ENCODE measurements at regions not wholly inside any gene's neighbourhood (a gene's known extent, or its start where the extent isn't known, plus 50 kb on each side); places are given as distances from the start of the nearest gene placed in this dataset.

DNA sequence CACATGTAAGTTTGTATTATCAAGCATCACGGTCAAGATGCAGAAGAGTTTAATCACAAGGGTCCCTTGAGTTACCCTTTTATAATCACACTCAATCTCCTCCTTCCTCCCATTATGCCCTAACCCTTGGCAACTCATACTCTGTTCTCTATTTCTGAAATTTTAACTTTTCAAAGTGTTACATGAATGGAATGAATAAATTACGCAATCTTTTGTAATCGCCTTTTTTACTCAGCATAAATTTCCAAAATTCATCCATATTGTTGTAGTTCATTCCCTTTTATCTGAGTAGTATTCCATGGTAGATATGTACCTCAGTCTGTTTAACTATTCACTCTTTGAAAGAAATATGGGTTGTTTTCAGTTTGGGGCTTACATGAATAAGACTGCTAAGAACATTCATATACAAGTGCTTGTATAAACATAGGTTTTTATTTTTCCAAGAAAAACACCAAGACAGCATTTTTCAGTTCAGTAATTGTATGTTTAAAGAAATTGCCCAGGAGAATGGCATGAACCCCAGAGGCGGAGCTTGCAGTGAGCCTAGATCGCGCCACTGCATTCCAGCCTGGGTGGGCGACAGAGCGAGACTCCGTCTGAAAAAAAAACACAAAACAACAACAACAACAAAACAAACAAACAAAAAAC, 430.9 kb upstream of the KCNH7 start:
- intact Hi-C loops (cut with micrococcal nuclease): no loop called here
- no peaks in the 10 kb centered on the region for H3K4me1 Mint-ChIP-seq (ENCODE audit: low read depth)
- H3K36me3 Mint-ChIP-seq (ENCODE audit: low read depth): no peaks in the 10 kb centered on the region
- H3K27ac Mint-ChIP-seq: no peak overlapping the region
- DNase-seq (ENCODE audit: low spot score): no peak
- H3K9me3 Mint-ChIP-seq: peaks cover 38% of the 10 kb centered on the region
- H3K4me3 Mint-ChIP-seq (ENCODE audit: low read depth): no peak overlapping the region
- H3K27me3 Mint-ChIP-seq (ENCODE audit: low read depth): no peaks in the 10 kb centered on the region

DNA sequence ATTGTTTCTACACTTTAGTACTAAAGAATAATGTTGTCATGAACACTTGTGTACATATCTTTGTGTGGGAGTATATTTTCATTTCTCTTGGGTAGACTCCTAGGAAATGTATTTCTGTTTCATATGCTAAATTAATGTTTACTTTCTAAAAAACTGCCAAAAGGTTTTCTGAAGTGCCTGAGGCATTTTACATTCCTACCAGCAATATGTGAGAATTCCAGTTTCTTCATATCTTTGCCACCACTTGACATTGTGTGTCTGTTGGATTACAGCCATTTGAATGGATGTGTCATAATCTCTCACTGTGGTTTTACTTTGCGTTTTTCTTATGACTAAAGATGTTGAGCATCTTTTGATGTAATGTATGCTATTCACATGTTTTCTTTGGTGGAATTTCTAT, 428.2 kb upstream of the KCNH7 start:
- no peaks in the 10 kb centered on the region for H3K36me3 Mint-ChIP-seq (ENCODE audit: low read depth)
- no peaks in the 10 kb centered on the region for H3K4me1 Mint-ChIP-seq (ENCODE audit: low read depth)
- peaks cover 14% of the 10 kb centered on the region for H3K9me3 Mint-ChIP-seq
- no peak overlapping the region for H3K4me3 Mint-ChIP-seq (ENCODE audit: low read depth)
- intact Hi-C loops (cut with micrococcal nuclease): no loop called here
- H3K27me3 Mint-ChIP-seq (ENCODE audit: low read depth): no peaks in the 10 kb centered on the region
- no peak overlapping the region for H3K27ac Mint-ChIP-seq
- DNase-seq (ENCODE audit: low spot score): no peak

DNA sequence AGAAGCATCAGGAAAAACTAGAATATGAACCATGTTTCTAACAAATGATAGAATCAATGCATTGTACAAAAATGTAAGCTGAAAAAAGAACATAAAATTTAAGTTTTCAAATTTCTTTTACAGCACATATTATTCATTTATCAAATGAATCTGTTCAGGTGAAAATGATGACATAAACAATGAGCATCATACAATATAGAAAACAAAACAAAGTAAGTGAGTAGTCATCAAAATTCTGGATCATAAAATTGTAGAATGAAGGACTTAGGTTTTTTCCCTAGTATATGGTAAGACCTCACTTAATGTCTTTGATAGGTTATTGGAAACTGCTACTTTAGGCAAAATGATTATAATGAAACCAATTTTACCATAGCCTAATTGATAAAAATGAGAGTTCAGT, 427.0 kb upstream of the KCNH7 start:
- no peak for DNase-seq (ENCODE audit: low spot score)
- Mint-ChIP-seq H3K36me3 (ENCODE audit: low read depth) (no peaks in the 10 kb centered on the region), H3K9me3 (peaks cover 13% of the 10 kb centered on the region), H3K27me3 (ENCODE audit: low read depth) (no peaks in the 10 kb centered on the region), H3K4me3 (ENCODE audit: low read depth) (no peak overlapping the region), H3K27ac (no peak overlapping the region), H3K4me1 (ENCODE audit: low read depth) (no peaks in the 10 kb centered on the region)
- intact Hi-C loops (cut with micrococcal nuclease): no loop called here

DNA sequence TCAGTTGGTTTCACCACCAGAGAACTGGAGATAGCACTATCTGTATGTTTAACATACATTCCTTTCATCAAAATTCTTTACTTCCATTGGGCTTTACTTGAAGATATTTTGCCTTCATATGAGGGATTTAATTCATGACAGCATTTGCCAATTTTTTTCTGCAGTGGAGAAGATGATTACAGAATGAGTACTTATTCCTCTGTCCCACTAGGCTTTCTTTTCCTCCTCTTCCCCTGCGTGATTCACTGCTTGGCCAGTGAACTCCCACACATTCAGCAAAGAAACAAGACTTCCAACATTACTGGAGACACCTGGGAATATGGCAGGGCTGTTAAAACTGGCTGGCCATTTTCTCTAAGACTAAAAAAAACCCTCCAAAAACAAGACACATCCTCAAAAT, 425.8 kb upstream of the KCNH7 start:
- no peaks in the 10 kb centered on the region for H3K4me1 Mint-ChIP-seq (ENCODE audit: low read depth)
- H3K36me3 Mint-ChIP-seq (ENCODE audit: low read depth): no peaks in the 10 kb centered on the region
- H3K27me3 Mint-ChIP-seq (ENCODE audit: low read depth): no peaks in the 10 kb centered on the region
- H3K27ac Mint-ChIP-seq: no peak overlapping the region
- H3K9me3 Mint-ChIP-seq: peaks cover 6% of the 10 kb centered on the region
- intact Hi-C loops (cut with micrococcal nuclease): no loop called here
- no peak for DNase-seq (ENCODE audit: low spot score)
- H3K4me3 Mint-ChIP-seq (ENCODE audit: low read depth): no peak overlapping the region

DNA sequence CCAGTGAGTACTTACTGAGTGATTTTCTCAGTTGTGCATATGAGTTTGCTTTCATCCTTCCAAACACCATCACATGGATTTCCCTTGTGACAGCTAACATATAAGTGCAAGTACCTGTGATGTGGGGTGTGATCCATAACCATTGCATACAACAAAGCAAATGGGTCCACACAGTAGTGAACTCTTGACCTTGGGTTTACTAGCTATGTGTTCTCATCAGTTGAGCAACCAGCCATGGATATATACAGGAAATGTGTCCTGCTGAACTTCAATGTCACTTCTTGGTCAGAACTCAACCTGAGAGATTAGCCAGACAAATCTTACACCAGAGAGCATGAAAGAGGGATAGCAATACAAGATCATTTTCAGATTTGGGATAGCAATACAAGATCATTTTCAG, 420.9 kb upstream of the KCNH7 start:
- no peaks in the 10 kb centered on the region for H3K9me3 Mint-ChIP-seq
- DNase-seq (ENCODE audit: low spot score): no peak
- H3K27ac Mint-ChIP-seq: no peak overlapping the region
- H3K36me3 Mint-ChIP-seq (ENCODE audit: low read depth): no peaks in the 10 kb centered on the region
- intact Hi-C loops (cut with micrococcal nuclease): no loop called here
- H3K4me1 Mint-ChIP-seq (ENCODE audit: low read depth): no peaks in the 10 kb centered on the region
- H3K4me3 Mint-ChIP-seq (ENCODE audit: low read depth): no peak overlapping the region
- H3K27me3 Mint-ChIP-seq (ENCODE audit: low read depth): no peaks in the 10 kb centered on the region

DNA sequence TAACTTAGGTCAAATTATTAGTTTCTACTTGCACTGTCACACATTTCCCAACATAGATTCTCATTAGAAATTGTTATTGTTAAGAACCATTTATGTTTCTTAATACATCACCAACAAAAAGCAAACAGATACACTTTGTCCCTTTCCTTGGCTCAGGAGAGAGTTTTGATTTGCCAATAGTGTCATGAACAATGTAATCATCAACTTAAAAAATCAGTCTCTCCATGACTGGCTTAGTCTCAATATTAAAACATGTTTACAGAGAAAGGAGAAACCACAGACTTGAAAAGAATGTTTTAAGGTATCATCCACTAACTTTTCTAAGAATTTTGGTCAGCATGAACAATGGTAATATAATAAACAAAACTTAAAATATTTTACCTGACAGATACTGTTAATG, 416.5 kb upstream of the KCNH7 start:
- Mint-ChIP-seq H3K27me3 (ENCODE audit: low read depth) (no peaks in the 10 kb centered on the region), H3K4me3 (ENCODE audit: low read depth) (no peak overlapping the region), H3K4me1 (ENCODE audit: low read depth) (no peaks in the 10 kb centered on the region), H3K27ac (no peak overlapping the region), H3K9me3 (peaks cover 4% of the 10 kb centered on the region), H3K36me3 (ENCODE audit: low read depth) (no peaks in the 10 kb centered on the region)
- intact Hi-C loops (cut with micrococcal nuclease): no loop called here
- DNase-seq (ENCODE audit: low spot score): no peak

DNA sequence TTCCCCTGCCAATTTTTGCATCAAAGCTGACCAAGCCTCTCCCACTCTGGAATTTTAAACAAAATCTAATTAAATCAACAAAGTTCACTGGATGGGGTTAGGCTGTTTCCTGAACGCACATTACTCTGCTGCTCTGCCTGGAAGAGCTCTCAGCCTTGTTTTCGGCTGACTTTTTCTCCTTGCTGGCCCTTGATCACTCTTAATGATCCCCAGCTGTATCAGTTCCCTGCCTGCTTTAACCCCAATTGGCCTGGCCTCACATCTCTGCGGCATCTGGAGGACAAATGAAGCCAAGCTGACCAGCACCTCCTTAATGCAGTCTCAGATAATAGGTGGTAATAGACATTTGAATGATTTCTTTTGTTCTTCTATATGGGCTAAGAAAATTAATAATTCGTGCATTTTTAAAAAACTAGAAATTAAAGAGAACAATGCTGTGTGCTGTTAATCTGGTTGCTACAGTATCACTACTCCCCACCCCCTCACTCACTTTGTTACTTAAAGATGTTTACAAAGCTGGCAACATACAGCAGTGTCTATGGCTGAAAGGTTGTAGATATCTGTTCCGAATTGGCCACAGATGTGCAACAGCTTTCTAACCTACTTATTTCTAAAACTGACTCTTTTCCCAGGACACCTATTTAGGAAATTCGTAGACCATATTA, 415.2 kb upstream of the KCNH7 start:
- DNase-seq (ENCODE audit: low spot score): no peak
- intact Hi-C loops (cut with micrococcal nuclease): no loop called here
- H3K27ac Mint-ChIP-seq: no peak overlapping the region
- H3K9me3 Mint-ChIP-seq: peaks cover 4% of the 10 kb centered on the region
- H3K27me3 Mint-ChIP-seq (ENCODE audit: low read depth): no peaks in the 10 kb centered on the region
- H3K4me3 Mint-ChIP-seq (ENCODE audit: low read depth): no peak overlapping the region
- no peaks in the 10 kb centered on the region for H3K4me1 Mint-ChIP-seq (ENCODE audit: low read depth)
- no peaks in the 10 kb centered on the region for H3K36me3 Mint-ChIP-seq (ENCODE audit: low read depth)

DNA sequence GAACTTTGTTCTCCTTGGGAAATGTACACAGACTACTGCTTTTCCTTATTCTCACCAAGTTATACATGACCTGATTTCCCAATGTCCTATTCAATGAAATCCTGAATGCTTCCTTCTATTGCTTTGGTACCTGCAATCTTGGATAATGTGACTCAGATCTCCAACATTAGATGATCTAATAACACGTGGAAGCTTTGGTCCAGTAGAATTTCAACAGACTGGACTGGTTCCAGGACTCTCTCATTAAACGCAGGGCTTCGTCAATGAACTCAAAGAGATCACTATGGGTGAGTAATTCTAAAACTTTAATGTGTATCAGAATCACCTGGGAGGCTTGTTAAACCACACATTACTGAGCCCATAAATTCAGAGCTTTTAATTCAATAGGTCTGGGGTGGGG, 413.6 kb upstream of the KCNH7 start:
- H3K4me1 Mint-ChIP-seq (ENCODE audit: low read depth): no peaks in the 10 kb centered on the region
- peaks cover 4% of the 10 kb centered on the region for H3K9me3 Mint-ChIP-seq
- H3K36me3 Mint-ChIP-seq (ENCODE audit: low read depth): no peaks in the 10 kb centered on the region
- H3K27ac Mint-ChIP-seq: no peak overlapping the region
- intact Hi-C loops (cut with micrococcal nuclease): no loop called here
- DNase-seq (ENCODE audit: low spot score): no peak
- H3K4me3 Mint-ChIP-seq (ENCODE audit: low read depth): no peak overlapping the region
- H3K27me3 Mint-ChIP-seq (ENCODE audit: low read depth): no peaks in the 10 kb centered on the region

DNA sequence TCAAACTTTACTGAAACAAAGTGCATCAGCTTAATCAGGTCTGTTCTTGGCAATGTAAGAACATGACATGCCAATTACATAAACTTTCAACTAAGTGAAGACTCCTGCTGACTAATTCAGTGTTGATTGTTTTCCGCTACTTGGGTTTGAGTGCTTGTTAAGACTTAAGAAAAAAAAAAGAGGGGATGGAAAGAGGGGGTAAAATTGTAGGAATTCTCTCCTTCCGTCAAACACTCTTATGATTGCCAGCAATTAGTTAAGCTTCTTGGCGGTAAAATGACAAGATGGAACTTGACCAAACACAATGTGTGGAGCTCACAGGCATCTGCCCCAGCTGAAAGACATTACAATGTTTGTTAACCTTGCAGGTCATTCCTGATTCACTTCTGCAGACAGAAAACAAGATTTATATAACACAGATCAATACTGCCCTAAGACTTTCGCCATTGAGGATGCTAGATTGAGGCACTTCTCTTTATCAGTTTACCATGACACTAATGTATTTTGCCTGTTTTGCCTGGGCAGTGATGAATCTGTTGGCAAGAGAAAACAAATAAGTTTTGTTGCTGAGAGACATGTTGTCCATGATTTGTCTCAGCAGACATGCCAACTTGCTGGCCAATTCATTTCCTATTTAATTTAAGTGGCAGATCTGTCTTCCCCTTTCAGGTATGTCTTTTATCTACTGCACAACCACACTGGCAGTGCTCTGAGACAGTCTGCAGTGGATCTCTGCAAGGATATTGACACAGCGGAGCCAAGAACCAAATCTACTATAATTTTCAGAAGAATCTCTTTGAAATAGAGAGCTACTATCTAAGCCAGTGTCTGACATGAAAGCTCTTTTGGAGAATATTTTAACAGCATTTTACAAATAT, 410.0 kb upstream of the KCNH7 start:
- Mint-ChIP-seq H3K27ac (no peak overlapping the region), H3K4me1 (ENCODE audit: low read depth) (no peaks in the 10 kb centered on the region), H3K36me3 (ENCODE audit: low read depth) (no peaks in the 10 kb centered on the region), H3K27me3 (ENCODE audit: low read depth) (no peaks in the 10 kb centered on the region), H3K4me3 (ENCODE audit: low read depth) (no peak overlapping the region), H3K9me3 (peaks cover 4% of the 10 kb centered on the region)
- intact Hi-C loops (cut with micrococcal nuclease): no loop called here
- DNase-seq (ENCODE audit: low spot score): no peak

DNA sequence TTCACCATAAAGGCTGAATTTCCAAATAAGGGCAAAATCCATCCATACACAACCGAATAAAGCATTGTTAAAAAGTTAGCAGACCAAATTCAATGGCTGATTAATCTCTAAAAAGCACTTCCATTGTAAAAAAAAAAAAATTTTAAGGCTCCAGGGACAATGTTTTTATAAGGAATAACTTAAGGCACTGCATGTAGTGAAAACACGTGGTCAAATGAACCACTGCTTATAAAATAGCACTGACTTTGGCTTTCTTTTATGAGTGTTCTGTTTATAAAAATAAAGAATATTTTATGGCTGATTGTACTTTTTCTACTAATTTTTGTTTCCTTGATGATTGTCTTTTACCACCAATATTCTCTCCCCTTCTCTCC, 409.3 kb upstream of the KCNH7 start:
- no peaks in the 10 kb centered on the region for H3K36me3 Mint-ChIP-seq (ENCODE audit: low read depth)
- no peak overlapping the region for H3K27ac Mint-ChIP-seq
- no peak overlapping the region for H3K4me3 Mint-ChIP-seq (ENCODE audit: low read depth)
- H3K9me3 Mint-ChIP-seq: peaks cover 4% of the 10 kb centered on the region
- no peaks in the 10 kb centered on the region for H3K4me1 Mint-ChIP-seq (ENCODE audit: low read depth)
- no peaks in the 10 kb centered on the region for H3K27me3 Mint-ChIP-seq (ENCODE audit: low read depth)
- intact Hi-C loops (cut with micrococcal nuclease): no loop called here
- DNase-seq (ENCODE audit: low spot score): no peak

DNA sequence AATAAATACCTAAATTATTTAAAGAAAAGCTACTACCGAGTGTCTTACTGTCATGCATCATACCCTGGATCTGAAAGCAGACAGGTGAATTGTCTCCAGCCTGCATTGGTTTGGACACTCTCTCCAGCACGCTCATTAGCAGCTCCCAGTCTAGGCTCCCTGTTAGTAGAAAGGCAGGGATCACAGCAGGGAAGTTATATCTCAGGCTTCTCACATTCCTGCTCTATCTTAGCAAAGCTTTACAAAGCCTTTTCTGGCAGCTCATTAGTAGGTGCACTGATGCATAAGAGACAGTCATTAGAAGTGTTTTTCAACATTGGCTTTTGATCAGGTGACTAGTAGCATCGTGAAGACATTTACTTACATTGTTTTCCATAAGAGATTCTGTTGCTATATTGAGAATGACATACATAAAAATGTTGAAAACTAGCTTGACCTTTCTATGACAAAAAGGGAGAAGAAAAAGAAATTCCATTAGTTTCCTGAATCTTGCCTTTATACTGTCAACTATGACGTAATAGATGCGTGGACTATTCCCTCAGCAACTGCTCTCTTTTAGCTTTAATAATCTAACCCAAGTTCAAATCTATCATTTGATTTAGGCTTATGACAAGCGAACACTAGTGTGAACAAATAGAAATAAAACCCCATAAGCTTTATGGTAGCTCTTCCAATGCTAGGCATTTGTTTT, 408.7 kb upstream of the KCNH7 start:
- intact Hi-C loops (cut with micrococcal nuclease): no loop called here
- H3K4me1 Mint-ChIP-seq (ENCODE audit: low read depth): no peaks in the 10 kb centered on the region
- no peak overlapping the region for H3K4me3 Mint-ChIP-seq (ENCODE audit: low read depth)
- H3K27me3 Mint-ChIP-seq (ENCODE audit: low read depth): no peaks in the 10 kb centered on the region
- no peaks in the 10 kb centered on the region for H3K36me3 Mint-ChIP-seq (ENCODE audit: low read depth)
- peaks cover 4% of the 10 kb centered on the region for H3K9me3 Mint-ChIP-seq
- H3K27ac Mint-ChIP-seq: no peak overlapping the region
- no peak for DNase-seq (ENCODE audit: low spot score)

DNA sequence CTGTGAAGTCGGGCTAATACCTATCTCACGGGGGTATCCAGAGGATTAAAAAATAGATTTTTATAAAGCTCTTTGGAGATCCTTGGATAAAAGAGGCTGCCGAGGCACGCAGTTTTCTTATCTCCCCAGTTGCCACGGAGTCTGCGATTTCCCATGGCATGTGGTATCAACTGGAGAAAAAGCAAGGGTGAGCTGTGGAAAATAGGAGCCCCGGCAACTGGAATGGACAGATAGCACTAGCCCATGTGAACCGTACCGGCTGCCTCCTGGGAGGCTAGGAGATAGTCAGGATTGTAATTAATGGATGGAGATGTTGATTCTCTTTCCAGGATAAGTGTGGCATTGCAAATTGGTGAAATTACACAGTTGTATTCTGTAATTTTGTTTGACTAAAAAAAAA, 407.6 kb upstream of the KCNH7 start:
- Mint-ChIP-seq H3K27me3 (ENCODE audit: low read depth) (no peaks in the 10 kb centered on the region), H3K9me3 (no peaks in the 10 kb centered on the region), H3K4me3 (ENCODE audit: low read depth) (no peak overlapping the region), H3K4me1 (ENCODE audit: low read depth) (no peaks in the 10 kb centered on the region), H3K27ac (no peak overlapping the region), H3K36me3 (ENCODE audit: low read depth) (no peaks in the 10 kb centered on the region)
- no peak for DNase-seq (ENCODE audit: low spot score)
- intact Hi-C loops (cut with micrococcal nuclease): no loop called here

DNA sequence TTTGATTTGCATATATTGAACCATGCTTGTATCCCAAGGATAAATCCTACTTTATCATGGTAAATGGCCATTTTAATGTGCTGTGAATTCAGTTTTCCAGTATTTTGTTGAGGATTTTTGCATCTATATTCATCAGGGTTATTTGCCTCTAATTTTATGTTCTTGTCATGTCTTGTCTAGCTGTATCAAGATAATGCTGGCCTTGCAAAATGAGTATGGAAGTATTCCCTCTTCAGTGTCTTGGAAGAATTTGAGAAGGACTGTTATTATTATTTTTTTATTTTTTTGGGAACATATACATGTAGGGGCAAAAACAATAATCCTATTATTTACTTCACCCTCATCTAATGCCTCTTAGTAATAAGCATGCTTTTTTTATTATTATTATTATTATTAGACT, 398.0 kb upstream of the KCNH7 start:
- Mint-ChIP-seq H3K27ac (no peak overlapping the region), H3K4me1 (ENCODE audit: low read depth) (no peaks in the 10 kb centered on the region), H3K36me3 (ENCODE audit: low read depth) (no peaks in the 10 kb centered on the region), H3K9me3 (peaks cover 20% of the 10 kb centered on the region), H3K4me3 (ENCODE audit: low read depth) (no peak overlapping the region), H3K27me3 (ENCODE audit: low read depth) (no peaks in the 10 kb centered on the region)
- intact Hi-C loops (cut with micrococcal nuclease): no loop called here
- no peak for DNase-seq (ENCODE audit: low spot score)

All from activated T-helper 2 cell treated with anti-CD3 and anti-CD28 coated beads, Interferon-gamma antibody, Interleukin-2, Interleukin-4, amounts not matched to agents 10 μg/mL and 5 μg/mL and 100 μg/mL, durations not matched to agents 14 hours and 24 hours and 36 hours (primary cell).